ENCODE measurements at regions not wholly inside any gene's neighbourhood (a gene's known extent, or its start where the extent isn't known, plus 50 kb on each side); places are given as distances from the start of the nearest gene placed in this dataset.

GRCh38 chr5:155270725-155271124, 257.2 kb downstream of the KIF4B start:
- Histone ChIP-seq H3K4ac (replicated peaks; ENCODE audit: insufficient read length, low read depth, low read length) (no peak overlapping the region), H2BK120ac (replicated peaks; ENCODE audit: low read depth, low read length) (no peak overlapping the region), H4K5ac (ENCODE audit: insufficient read length, low read depth, low read length) (no peak overlapping the region), H4K8ac (ENCODE audit: extremely low read depth, insufficient read depth, low read length) (no peak overlapping the region), H3K14ac (ENCODE audit: insufficient read length) (no peak overlapping the region), H3K4me2 (ENCODE audit: insufficient read depth in 1 of 2, low read depth in 2 of 2, low read length in 2 of 2) (no peak overlapping the region), H3K4me3 (ENCODE audit: extremely low read depth in 1 of 4, insufficient read depth in 2 of 4, low read depth in 3 of 4, low read length in 4 of 4) (no peak overlapping the region), H2BK12ac (ENCODE audit: low read depth, low read length) (no peak overlapping the region), H3K18ac (ENCODE audit: extremely low read depth, low read length) (no peak overlapping the region), H4K20me1 (replicated peaks in 1 of 2; ENCODE audit: control insufficient read depth in 1 of 2, insufficient read depth in 2 of 2, low read length in 2 of 2) (no peaks in the 10 kb centered on the region), H4K91ac (replicated peaks; ENCODE audit: insufficient read length, low read length) (no peak overlapping the region), H2AK5ac (ENCODE audit: low read depth, low read length) (no peak overlapping the region), H3K23me2 (ENCODE audit: low read depth, low read length) (no peaks in the 10 kb centered on the region), H2BK5ac (ENCODE audit: low read depth, low read length) (no peak overlapping the region), H3K23ac (ENCODE audit: insufficient read length) (no peak overlapping the region), H3K79me1 (ENCODE audit: low read depth, low read length) (no peaks in the 10 kb centered on the region), H2BK20ac (ENCODE audit: low read length) (no peak overlapping the region), H3K9ac (replicated peaks in 1 of 4; ENCODE audit: extremely low read depth in 1 of 4, low read depth in 3 of 4, low read length in 3 of 4) (no peak overlapping the region), H2BK15ac (ENCODE audit: low read length) (no peak overlapping the region), H3K4me1 (replicated peaks in 1 of 4; ENCODE audit: control insufficient read depth in 3 of 4, insufficient read depth in 4 of 4, low read length in 3 of 4) (peaks cover 0 to 12% (median 9%) of the 10 kb centered on the region in 4 experiments; a peak in 6 of 7 replicates), H3K27me3 (replicated peaks in 1 of 4; ENCODE audit: control insufficient read depth in 3 of 4, extremely low read depth in 1 of 4, insufficient read depth in 3 of 4, low read length in 3 of 4) (no peaks in the 10 kb centered on the region), H3K9me3 (ENCODE audit: insufficient read depth in 2 of 2, low read depth in 1 of 2, low read length in 1 of 2) (no peaks in the 10 kb centered on the region), H3K36me3 (ENCODE audit: control insufficient read depth in 2 of 4, insufficient read depth in 4 of 4, low read length in 3 of 4) (no peaks in the 10 kb centered on the region), H2AFZ (ENCODE audit: low read length) (no peak overlapping the region), H3K27ac (ENCODE audit: low read depth, low read length) (no peak overlapping the region), H3K56ac (replicated peaks; ENCODE audit: insufficient read length, low read depth, low read length) (no peak overlapping the region), H3K79me2 (ENCODE audit: control insufficient read depth in 1 of 2, insufficient read depth in 2 of 2, low read length in 2 of 2) (no peaks in the 10 kb centered on the region)
- DNase-seq (ENCODE audit: low read depth in 1 of 2, low spot score in 2 of 2) (no peak), FAIRE-seq (no peak)
- CTCF ChIA-PET (ENCODE audit: partially characterized antibody), result interaction anchor here (0.8 to 6.5 kb wide), 3 partner anchors 9 to 124 kb away, joined by 3 to 51 read pairs (median 5); no protein-coding TSS in a partner anchor
- 88% methylated on average over 3 of the region's 3 CpGs; no CpG with 5 or more reads in 1 of the 2 experiments for WGBS, 2 experiments (ENCODE audit: extremely low coverage in 1 of 2, insufficient coverage in 1 of 2, insufficient read length in 1 of 2, insufficient replicate concordance in 2 of 2, low coverage in 1 of 2, low lambda C conversion rate in 2 of 2, missing lambda C conversion rate in 1 of 2)
- TF ChIP-seq ASH2L (IDR thresholded peaks at IDR 0.05; ENCODE audit: low read length) (no peak), CEBPB (IDR thresholded peaks at IDR 0.05; ENCODE audit: low read depth, low read length) (no peak), JUN (IDR thresholded peaks at IDR 0.05; ENCODE audit: low read depth, low read length) (no peak), E2F6 (IDR thresholded peaks at IDR 0.05) (no peak), EP300 (IDR thresholded peaks at IDR 0.05; ENCODE audit: borderline replicate concordance in 1 of 2, low read depth in 2 of 2, low read length in 2 of 2) (no peak), CREB1 (IDR thresholded peaks at IDR 0.05) (no peak), CHD1 (IDR thresholded peaks at IDR 0.05; ENCODE audit: low read depth, low read length) (no peak)
- POLR2A ChIA-PET (ENCODE audit: partially characterized antibody), result no interaction called here

All from H1 (cell line).